ENCODE measurements at regions not wholly inside any gene's neighbourhood (a gene's known extent, or its start where the extent isn't known, plus 50 kb on each side); places are given as distances from the start of the nearest gene placed in this dataset.

DNA sequence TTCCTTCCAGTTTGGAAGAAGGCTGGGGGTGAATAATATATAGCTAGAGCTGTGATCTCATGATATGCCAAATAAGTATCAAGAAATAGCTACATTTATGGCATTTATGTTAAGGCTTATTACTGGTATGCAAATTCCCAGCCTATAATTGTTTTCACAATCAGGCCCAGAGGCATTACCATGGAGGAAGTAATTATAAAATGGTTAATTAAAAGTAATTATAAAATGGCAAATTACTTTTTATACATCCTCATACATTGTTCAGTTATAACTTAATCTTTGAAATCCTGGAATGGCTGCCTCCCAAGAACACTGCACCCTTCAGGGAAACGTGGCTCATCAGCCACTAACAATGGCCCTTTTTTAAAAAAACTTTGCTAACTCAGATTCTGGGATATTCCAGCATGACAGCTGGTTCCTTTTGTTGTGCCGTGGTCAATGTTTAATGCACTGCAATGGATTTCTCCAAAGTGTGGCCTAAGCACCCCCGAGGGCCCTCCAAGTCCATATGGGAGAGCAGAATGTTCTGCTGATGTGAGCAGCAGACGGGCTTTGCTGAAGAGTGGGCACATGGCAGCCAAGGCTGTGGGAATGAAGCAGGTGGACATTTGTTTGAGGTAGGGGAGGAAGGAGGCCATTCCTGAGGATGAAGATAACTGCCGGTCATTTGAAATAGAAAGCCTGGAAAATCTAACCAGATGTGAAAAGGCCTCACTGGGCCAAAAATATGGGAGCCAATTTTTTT is 483.5 kb upstream of the GCFC2 start:
- Histone ChIP-seq H3K79me2 (ENCODE audit: insufficient read depth, low read length) (no peaks in the 10 kb centered on the region), H3K9me3 (ENCODE audit: low read depth, low read length) (no peaks in the 10 kb centered on the region), H3K27me3 (ENCODE audit: insufficient read depth, low read length) (no peaks in the 10 kb centered on the region), H4K20me1 (ENCODE audit: insufficient read depth, low read length) (no peaks in the 10 kb centered on the region), H3K4me2 (ENCODE audit: insufficient read depth, low read length) (no peak overlapping the region), H3K27ac (ENCODE audit: low read depth, low read length) (no peak overlapping the region), H3K4me1 (ENCODE audit: insufficient read depth, low read length) (no peaks in the 10 kb centered on the region), H3K36me3 (ENCODE audit: insufficient read depth, low read length) (no peaks in the 10 kb centered on the region), H2AFZ (ENCODE audit: low read length) (no peak overlapping the region), H3K4me3 (ENCODE audit: insufficient read depth, low read length) (no peak overlapping the region)
- TF ChIP-seq, protein P1, sequence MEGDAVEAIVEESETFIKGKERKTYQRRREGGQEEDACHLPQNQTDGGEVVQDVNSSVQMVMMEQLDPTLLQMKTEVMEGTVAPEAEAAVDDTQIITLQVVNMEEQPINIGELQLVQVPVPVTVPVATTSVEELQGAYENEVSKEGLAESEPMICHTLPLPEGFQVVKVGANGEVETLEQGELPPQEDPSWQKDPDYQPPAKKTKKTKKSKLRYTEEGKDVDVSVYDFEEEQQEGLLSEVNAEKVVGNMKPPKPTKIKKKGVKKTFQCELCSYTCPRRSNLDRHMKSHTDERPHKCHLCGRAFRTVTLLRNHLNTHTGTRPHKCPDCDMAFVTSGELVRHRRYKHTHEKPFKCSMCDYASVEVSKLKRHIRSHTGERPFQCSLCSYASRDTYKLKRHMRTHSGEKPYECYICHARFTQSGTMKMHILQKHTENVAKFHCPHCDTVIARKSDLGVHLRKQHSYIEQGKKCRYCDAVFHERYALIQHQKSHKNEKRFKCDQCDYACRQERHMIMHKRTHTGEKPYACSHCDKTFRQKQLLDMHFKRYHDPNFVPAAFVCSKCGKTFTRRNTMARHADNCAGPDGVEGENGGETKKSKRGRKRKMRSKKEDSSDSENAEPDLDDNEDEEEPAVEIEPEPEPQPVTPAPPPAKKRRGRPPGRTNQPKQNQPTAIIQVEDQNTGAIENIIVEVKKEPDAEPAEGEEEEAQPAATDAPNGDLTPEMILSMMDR (IDR thresholded peaks at IDR 0.05; ENCODE audit: extremely low read depth, low read depth, low read length): no peak
- DNase-seq (ENCODE audit: insufficient read length, low spot score, missing footprints): no peak

DNA sequence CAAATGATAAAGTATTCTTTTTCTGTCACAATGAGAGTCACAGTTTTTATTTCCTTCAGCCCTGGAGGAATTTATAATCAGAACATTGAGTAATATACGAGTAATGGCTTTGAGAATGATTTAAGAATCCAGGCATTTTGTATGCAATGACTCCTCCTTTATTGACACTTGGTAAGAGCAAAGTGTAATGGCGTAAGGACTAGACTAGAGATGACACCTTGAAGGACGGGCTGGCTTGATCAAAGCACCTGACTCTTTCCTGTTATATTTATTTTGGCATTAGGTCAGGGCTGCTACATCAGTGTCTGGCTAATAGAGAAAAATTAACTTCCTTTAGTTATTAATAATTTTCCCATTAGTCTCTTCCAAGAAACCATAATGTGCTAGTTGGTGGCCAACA is 482.4 kb upstream of the GCFC2 start:
- Histone ChIP-seq H4K20me1 (ENCODE audit: insufficient read depth, low read length) (no peaks in the 10 kb centered on the region), H3K4me1 (ENCODE audit: insufficient read depth, low read length) (no peaks in the 10 kb centered on the region), H3K79me2 (ENCODE audit: insufficient read depth, low read length) (no peaks in the 10 kb centered on the region), H3K4me3 (ENCODE audit: insufficient read depth, low read length) (no peak overlapping the region), H3K27me3 (ENCODE audit: insufficient read depth, low read length) (no peaks in the 10 kb centered on the region), H2AFZ (ENCODE audit: low read length) (no peak overlapping the region), H3K36me3 (ENCODE audit: insufficient read depth, low read length) (no peaks in the 10 kb centered on the region), H3K27ac (ENCODE audit: low read depth, low read length) (no peak overlapping the region), H3K4me2 (ENCODE audit: insufficient read depth, low read length) (no peak overlapping the region), H3K9me3 (ENCODE audit: low read depth, low read length) (no peaks in the 10 kb centered on the region)
- DNase-seq (ENCODE audit: insufficient read length, low spot score, missing footprints): no peak
- TF ChIP-seq, protein P1 (IDR thresholded peaks at IDR 0.05; ENCODE audit: extremely low read depth, low read depth, low read length): no peak

DNA sequence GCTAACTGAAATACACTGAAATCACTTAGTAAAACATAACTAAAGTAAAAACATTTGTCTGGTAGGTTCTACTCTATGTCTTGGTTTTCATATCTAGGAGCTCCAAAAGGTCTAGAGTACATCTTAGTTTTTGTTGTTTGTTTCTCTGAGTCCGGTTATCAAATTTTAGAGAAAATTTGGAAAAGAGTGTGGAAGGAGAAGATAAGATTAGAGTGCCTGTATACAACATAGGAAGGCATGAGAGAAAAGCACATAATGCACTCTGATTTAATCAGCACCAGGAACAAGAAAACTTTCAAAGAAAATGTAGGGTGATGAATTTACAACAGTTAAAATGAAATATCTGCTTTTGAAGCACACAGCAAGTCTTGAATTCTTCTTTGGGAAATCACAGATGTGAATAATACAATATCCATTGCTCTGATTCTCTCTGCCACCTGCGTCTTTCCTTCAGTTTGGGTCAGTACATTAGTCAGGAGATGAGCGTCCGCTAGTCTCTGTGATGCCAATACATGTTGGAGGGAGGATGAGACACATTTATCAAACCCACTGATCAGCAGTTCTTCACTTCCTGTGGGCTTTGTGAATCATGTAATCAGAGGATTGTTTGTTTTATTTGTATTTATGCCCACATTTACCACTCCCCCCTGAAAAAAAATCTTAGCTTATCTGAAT is 477.8 kb upstream of the GCFC2 start:
- no peak for DNase-seq (ENCODE audit: insufficient read length, low spot score, missing footprints)
- no peaks in the 10 kb centered on the region for H3K36me3 ChIP-seq (ENCODE audit: insufficient read depth, low read length)
- no peak overlapping the region for H2AFZ ChIP-seq (ENCODE audit: low read length)
- TF ChIP-seq, protein P1 (IDR thresholded peaks at IDR 0.05; ENCODE audit: extremely low read depth, low read depth, low read length): no peak
- no peak overlapping the region for H3K27ac ChIP-seq (ENCODE audit: low read depth, low read length)
- no peaks in the 10 kb centered on the region for H3K27me3 ChIP-seq (ENCODE audit: insufficient read depth, low read length)
- no peaks in the 10 kb centered on the region for H3K4me1 ChIP-seq (ENCODE audit: insufficient read depth, low read length)
- H3K9me3 ChIP-seq (ENCODE audit: low read depth, low read length): no peaks in the 10 kb centered on the region
- no peak overlapping the region for H3K4me3 ChIP-seq (ENCODE audit: insufficient read depth, low read length)
- H3K4me2 ChIP-seq (ENCODE audit: insufficient read depth, low read length): no peak overlapping the region
- H3K79me2 ChIP-seq (ENCODE audit: insufficient read depth, low read length): no peaks in the 10 kb centered on the region
- H4K20me1 ChIP-seq (ENCODE audit: insufficient read depth, low read length): no peaks in the 10 kb centered on the region

DNA sequence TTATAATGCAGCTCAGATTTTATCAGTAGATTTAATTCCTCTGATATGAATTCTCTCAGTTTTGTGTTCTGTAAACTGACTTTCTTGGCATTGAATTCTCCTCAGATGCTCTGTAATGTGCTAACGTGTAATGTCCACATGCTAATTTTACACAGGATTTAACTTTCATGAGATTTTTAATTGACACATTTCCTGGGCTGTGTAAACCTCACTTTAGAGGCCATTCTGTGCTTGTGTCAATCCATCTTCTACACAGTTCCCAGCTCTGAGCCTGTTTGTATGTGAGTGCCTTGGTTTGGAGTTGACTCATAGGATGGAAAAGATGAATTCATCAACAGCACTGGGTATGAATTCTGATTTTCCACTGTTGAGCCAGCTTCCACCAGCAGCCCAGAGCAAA is 476.7 kb upstream of the GCFC2 start:
- TF ChIP-seq, protein P1 (IDR thresholded peaks at IDR 0.05; ENCODE audit: extremely low read depth, low read depth, low read length): no peak
- H4K20me1 ChIP-seq (ENCODE audit: insufficient read depth, low read length): no peaks in the 10 kb centered on the region
- no peak overlapping the region for H2AFZ ChIP-seq (ENCODE audit: low read length)
- no peak overlapping the region for H3K27ac ChIP-seq (ENCODE audit: low read depth, low read length)
- H3K27me3 ChIP-seq (ENCODE audit: insufficient read depth, low read length): no peaks in the 10 kb centered on the region
- H3K9me3 ChIP-seq (ENCODE audit: low read depth, low read length): no peaks in the 10 kb centered on the region
- no peaks in the 10 kb centered on the region for H3K79me2 ChIP-seq (ENCODE audit: insufficient read depth, low read length)
- no peak for DNase-seq (ENCODE audit: insufficient read length, low spot score, missing footprints)
- no peak overlapping the region for H3K4me2 ChIP-seq (ENCODE audit: insufficient read depth, low read length)
- no peaks in the 10 kb centered on the region for H3K4me1 ChIP-seq (ENCODE audit: insufficient read depth, low read length)
- no peaks in the 10 kb centered on the region for H3K36me3 ChIP-seq (ENCODE audit: insufficient read depth, low read length)
- no peak overlapping the region for H3K4me3 ChIP-seq (ENCODE audit: insufficient read depth, low read length)
